Right lung (tissue), 2 donors: ENCODE measurements at regions not wholly inside any gene's neighbourhood (a gene's known extent, or its start where the extent isn't known, plus 50 kb on each side); places are given as distances from the start of the nearest gene placed in this dataset.

Experiments
- DNase-seq, 2 donors: peaks; one replicate each; pipeline ENCODE4 v3.0.0-alpha.2; 2013

GRCh38 chr1:90558754-90559378 is 158.2 kb downstream of the BARHL2 start:
- DNase-seq = no peak

DNA sequence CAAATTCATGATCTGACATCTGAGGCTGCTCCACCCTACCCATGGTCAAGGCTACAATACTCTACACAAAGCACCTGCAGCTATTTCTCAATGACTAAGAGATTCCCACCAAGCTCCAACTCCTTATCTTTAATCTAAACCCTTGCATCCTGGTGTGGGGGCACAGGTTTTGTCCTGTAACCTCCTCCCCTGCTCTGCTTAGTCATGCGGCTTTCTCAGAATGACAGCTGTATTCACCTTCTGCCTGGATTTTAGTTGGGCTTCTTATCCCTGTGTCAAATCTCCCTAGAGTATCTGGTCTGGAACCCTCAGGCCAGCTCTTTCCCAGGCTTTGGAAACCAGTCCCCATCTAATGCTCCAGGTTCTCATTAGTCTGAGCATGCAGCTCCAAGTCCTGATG is 159.0 kb downstream of the BARHL2 start:
- DNase-seq = no peak

DNA sequence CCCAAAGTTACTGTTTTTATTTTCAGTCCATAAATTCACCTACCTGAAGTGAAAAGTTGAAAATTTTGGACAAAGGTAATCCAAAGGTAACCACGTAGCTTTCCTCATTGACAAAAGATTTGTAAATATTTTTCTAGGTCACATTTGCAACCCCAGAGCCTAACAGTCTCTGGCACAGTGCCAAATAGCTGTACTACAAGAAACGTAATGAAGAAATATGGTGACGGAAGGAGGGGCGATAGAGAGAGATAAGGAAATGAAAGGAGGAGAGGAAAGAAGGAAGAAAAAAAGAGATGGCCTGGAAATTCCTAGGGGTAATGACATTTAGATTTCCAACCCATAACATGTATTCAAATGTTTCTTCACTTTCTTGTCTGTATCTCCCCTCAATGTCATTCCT is 159.4 kb downstream of the BARHL2 start:
- DNase-seq = no peak

GRCh38 chr1:90550626-90551406 is 166.3 kb downstream of the BARHL2 start:
- DNase-seq = no peak

GRCh38 chr1:90544356-90544755 is 172.7 kb downstream of the BARHL2 start:
- no peak for DNase-seq

DNA sequence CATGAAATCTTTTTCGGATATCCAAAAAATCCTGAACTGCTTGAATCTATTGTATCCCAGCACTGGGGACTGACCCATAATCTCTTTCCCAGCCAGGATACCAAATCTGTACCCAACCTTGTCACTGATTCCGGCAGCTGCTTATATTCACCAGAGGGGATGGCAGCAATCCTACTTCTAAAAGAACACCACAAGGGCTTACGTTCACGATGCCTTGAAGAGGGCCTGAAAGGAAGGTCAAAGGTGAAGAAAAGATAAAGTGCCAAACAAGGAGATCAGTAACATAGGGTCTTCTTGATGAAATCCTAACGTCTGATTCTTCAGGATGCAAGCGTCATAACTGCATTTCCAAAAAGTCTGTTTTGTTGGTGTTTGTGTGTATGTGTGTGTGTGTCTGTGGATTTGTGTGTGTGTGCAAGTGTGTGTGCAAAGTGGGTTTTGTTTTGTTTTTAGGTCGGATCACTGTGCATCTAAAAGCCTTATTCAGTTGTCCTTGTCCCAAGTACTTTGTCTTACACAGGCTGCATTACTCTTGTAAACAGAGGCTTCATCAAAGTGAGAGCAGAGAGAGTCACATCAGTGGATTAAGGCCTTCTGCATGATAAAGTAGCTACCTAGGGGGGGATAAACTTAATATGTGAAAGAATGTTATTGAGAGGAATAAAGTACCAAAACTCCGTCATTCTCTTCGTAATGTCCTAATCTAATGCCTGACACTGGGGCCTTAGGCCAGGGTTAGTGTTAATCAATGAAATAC is 179.3 kb downstream of the BARHL2 start:
- DNase-seq = no peak

- DNase-seq = no peak
Measured at GRCh38 chr1:90534663-90535295, 182.3 kb downstream of the BARHL2 start.

DNA sequence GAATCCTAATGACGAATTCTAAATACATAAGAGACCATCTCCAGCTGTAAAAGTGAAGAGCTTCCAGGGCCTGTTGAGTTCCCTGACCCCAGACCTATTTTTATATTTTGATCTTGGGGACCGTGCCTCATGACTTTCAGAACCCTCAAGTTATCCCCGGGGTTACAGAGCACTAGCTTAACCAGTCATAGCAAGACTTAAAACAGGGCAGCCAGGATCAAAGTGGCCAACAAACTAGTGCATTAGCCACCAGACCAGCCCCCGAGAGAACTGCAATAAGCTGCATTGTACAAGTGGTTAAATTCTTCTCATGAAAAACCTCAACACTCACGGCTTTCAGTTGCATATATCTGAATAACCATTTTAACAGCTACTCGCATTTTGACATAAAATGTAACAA is 183.0 kb downstream of the BARHL2 start:
- no peak for DNase-seq

DNA sequence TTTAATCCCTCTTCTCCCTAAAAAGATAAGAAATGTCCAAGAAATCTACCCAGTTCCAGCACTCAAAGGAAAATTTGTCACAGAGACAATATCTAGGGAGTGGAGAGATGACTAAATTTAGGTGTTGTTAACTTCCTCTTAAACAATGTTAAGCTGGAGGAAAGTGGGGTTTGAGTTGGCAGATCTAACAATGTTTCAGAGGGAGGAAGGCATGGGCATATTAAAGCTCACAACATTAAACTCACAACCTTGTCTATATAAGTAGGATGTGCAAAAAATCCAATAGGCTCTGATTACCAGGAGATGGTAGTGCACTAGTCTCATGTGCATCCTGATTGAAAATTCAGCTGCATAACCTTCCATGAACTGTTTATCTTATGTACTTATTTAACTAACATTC is 190.1 kb downstream of the BARHL2 start:
- no peak for DNase-seq

DNA sequence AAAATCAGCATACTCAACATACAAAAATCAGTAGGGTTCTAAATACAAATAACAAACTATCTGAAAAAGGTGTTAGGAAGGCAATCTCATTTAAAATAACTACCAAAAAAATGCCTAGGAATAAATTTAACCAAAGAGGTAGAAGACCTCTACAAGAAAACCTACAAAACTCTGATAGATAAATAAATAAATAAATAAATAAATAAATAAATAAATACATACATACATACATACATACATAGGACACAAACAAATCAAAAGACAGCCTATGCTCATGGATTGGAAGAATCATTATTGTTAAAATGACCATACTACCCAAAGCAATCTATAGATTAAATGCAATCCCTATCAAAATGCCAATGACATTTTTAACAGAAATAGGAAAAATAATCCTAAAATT is 194.7 kb downstream of the BARHL2 start:
- no peak for DNase-seq

GRCh38 chr1:90513956-90514355 is 203.1 kb downstream of the BARHL2 start:
- no peak for DNase-seq

DNA sequence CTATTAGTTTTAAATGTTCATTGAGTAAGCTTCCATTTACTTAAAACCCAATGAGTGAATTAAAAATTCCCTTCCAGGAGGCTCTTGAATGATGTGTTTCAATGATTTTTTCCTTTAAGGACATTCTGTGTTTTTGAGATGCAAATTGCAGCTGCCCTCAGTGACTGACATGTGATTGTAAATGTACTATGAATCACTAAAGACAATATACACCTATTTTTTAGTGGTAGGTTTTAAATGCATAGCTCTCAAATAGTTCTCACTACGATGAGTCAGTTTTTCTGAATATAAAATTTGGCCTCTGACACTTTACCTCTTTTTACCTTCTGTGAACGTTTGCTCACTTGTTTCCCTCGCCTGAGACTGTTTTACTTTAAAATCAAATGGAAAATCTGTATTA is 204.7 kb downstream of the BARHL2 start:
- DNase-seq = no peak

- DNase-seq = no peak
Measured at GRCh38 chr1:90510143-90510542, 207.0 kb downstream of the BARHL2 start.

DNA sequence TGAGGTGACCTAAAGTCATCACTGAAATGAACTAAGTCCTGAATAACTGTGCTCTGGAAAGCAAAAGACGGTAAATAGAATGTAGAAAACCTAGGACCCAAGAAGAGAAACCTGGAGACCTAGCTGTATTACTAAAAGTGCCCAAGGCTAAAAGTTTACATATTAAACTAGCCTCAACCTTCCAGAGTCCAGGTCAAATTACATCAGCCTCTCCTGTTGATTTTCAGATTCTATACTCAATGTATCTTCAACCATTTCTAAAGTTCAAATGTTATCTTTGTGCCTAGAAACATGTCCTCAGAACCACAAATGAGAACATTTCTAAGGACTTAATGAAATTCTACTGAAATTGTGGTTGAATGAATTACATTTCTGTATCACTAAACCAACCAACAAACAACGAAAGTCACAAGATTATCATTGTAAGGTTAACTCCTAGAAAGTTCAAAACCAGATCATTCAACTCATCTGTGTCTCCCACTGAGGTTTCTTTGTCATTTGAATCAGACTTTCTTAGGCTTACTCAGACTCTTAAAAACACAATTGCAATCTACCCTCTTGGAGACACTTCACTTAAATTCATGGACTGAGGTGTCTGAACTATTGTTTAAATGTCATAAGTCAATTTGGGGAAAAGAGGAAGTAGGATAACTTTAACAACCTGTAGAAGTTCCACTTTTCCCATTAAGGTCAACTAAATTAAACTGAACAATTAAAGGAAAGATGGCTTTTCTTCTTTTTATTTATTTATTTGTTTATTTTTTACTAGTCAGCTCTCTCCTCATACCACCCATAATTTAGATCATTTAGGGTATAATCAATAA is 207.7 kb downstream of the BARHL2 start:
- DNase-seq = no peak

DNA sequence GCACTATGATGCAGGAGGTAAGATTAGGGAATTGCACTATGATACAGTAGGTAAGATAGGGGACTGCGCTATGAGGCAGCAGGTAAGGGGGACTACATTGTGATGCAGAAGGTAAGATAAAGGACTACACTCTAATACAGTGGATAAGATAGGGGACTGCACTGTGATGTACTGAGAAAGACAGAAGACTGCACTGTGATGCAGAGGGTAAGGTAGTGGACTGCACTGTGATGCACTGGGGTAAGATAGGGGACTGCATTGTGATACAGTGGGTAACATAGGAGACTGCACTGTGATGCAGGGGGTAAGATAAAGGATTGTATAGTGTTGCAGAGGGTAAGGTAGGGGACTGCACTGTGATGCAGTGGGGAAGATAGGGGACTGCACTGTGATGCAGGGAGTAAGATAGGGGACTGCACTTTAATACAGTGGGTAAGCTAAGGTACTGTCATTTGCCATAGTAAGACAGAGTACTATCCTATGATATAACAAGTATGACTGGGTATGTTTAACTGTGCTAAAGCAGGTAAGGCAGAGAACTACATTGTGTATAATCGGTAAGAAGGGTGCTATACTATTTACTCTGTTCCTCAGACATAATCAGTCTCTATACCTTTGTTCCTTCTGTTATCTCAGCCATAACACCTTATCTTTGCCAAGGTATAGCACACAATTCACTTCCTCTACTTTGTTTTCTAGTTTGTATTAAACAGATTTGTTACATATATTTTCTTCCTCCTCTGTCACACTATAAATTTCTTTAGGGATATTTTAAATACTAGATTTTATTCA is 208.5 kb downstream of the BARHL2 start:
- no peak for DNase-seq

GRCh38 chr1:90507173-90507572 is 209.9 kb downstream of the BARHL2 start:
- DNase-seq = no peak

DNA sequence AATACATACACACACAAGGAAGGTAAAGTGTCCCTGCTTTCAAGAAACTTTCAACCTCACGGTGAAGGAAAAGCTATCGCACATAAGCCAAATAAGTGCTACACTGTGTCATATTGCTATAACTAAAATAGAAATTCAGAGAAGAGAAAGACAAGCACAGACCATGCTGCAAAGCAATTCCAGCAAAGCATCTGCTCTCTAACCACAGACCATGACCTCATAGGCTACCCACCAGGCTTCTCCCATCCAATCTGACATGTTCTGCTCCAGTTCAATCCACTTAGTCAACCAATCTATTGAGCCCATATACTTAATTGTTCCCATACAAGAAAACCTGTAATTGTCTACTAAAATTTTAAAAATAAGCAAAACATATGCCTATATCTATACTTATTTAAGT is 211.3 kb downstream of the BARHL2 start:
- DNase-seq = no peak

GRCh38 chr1:90504509-90504908 is 212.6 kb downstream of the BARHL2 start:
- no peak for DNase-seq

DNA sequence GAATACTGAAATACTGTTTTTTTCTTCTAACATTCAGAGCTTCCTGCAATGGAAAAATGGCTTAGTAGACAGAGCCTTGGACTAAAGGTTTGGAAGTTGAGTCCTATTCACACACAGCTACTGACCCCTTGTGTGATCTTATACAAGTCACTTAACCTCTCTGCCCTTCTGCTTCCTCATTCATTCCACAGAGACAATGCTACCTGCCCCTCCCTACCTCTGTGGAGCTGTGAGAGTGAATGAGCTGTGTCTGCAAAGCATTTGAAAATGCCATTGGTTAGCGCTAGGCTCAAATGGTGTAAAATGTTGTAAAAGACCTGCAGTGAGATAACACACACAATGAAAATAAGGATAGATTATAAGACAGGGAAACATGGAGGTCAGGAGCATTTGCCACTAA is 214.4 kb downstream of the BARHL2 start:
- no peak for DNase-seq

DNA sequence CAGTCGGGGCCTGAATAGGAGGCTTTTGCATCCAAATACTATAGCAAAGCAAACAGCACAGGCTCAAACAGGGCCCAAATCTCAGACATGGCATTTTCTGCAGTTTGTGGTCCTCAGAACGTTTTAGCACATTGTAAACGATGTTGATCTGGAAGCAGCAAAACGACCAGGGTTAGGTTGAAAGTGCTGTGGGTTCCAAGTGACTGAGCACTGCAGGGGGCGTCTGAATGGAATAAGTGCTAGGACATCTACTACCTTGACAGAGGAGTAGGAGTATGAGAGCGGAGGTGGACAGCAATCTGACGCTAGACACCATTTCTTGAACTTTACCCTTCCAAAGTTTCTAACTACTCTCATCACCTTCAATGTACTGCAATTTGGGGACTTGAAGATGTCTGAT is 214.9 kb downstream of the BARHL2 start:
- no peak for DNase-seq

DNA sequence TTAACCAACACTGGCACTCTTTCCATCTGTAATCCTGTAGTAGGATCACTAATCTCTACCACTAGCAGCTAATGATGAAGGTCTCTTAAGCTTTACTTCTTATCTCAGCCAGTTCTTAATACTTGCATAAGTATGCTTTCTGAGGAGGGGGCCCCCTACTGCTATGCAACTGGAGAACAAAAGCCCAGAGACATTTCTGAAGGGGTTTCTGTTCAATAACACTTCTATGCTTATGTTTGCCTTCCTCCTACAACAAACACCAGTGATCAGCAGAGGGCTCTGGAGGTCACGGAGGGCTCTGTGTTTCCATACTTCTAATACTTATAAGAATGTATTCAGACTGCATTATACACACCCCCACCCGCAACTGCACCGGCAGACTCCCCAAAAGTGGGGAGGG is 215.8 kb downstream of the BARHL2 start:
- no peak for DNase-seq
